Thyroid gland (tissue), 4 donors: ENCODE measurements at regions not wholly inside any gene's neighbourhood (a gene's known extent, or its start where the extent isn't known, plus 50 kb on each side); places are given as distances from the start of the nearest gene placed in this dataset.

ENCODE experiments used
- POLR2A ChIP-seq, 2 donors: fragments of 450-650 bp; IDR thresholded peaks; one replicate each; pipeline ENCODE4 v1.6.1; 2017; ENCODE audit warnings: antibody characterized with exemption in 2 of 2, mild to moderate bottlenecking in 2 of 2, moderate library complexity in 1 of 2
- TF ChIP-seq, protein P1 (sequence below), 6 experiments: fragments of 200-600 bp in 3 of 6; fragments of 450-650 bp in 3 of 6; sonication (generic) in 3 of 6; IDR thresholded peaks; one replicate each; pipeline ENCODE4 v1.5.1; 2016 to 2019; ENCODE audit warnings: antibody characterized with exemption in 6 of 6, mild to moderate bottlenecking in 2 of 6, inconsistent platforms in 1 of 6, moderate library complexity in 1 of 6

DNA sequence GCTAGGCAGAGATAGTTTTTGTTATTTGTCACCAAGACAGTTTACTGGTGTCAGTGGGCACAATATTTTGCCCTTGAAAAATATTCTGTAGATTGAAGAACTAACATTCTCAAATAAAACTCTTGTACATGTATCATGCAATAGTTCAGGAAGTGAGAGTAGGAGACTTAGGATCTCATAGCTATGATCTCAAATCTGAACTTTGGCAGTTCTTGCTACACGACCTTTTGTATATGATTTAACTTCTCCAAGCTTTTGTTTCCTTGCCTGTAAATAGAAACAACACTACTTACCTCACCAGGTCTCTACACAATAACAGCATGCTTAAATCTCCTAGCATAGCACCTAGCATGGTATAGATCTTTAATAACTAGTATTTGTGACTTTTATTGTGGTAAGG lies 219.9 kb downstream of the ICOS start:
- TF ChIP-seq, protein P1, sequence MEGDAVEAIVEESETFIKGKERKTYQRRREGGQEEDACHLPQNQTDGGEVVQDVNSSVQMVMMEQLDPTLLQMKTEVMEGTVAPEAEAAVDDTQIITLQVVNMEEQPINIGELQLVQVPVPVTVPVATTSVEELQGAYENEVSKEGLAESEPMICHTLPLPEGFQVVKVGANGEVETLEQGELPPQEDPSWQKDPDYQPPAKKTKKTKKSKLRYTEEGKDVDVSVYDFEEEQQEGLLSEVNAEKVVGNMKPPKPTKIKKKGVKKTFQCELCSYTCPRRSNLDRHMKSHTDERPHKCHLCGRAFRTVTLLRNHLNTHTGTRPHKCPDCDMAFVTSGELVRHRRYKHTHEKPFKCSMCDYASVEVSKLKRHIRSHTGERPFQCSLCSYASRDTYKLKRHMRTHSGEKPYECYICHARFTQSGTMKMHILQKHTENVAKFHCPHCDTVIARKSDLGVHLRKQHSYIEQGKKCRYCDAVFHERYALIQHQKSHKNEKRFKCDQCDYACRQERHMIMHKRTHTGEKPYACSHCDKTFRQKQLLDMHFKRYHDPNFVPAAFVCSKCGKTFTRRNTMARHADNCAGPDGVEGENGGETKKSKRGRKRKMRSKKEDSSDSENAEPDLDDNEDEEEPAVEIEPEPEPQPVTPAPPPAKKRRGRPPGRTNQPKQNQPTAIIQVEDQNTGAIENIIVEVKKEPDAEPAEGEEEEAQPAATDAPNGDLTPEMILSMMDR (IDR thresholded peaks at IDR 0.05), result no peak
- TF ChIP-seq POLR2A (IDR thresholded peaks at IDR 0.05), result no peak
